ENCODE measurements at regions not wholly inside any gene's neighbourhood (a gene's known extent, or its start where the extent isn't known, plus 50 kb on each side); places are given as distances from the start of the nearest gene placed in this dataset.

GRCh38 chr3:177536873-177537272 lies 339.6 kb upstream of the TBL1XR1 start:
- no peak for DNase-seq (ENCODE audit: low spot score)

GRCh38 chr3:177537612-177538011 lies 340.3 kb upstream of the TBL1XR1 start:
- no peak for DNase-seq (ENCODE audit: low spot score)

- peak; percentile 87 for DNase-seq (ENCODE audit: low spot score)
These were observed 340.9 kb upstream of the TBL1XR1 start for GRCh38 chr3:177538048-177538749.

GRCh38 chr3:177538750-177539730 lies 341.8 kb upstream of the TBL1XR1 start:
- DNase-seq (ENCODE audit: low spot score): no peak

- no peak for DNase-seq (ENCODE audit: low spot score)
These were observed 344.3 kb upstream of the TBL1XR1 start for GRCh38 chr3:177541541-177541940.

- DNase-seq (ENCODE audit: low spot score): no peak
These were observed 348.7 kb upstream of the TBL1XR1 start for GRCh38 chr3:177545964-177546363.

GRCh38 chr3:177547711-177548350 lies 350.5 kb upstream of the TBL1XR1 start:
- DNase-seq (ENCODE audit: low spot score): no peak

- DNase-seq (ENCODE audit: low spot score): no peak
These were observed 353.4 kb upstream of the TBL1XR1 start for GRCh38 chr3:177550667-177551066.

GRCh38 chr3:177551431-177551836 lies 354.2 kb upstream of the TBL1XR1 start:
- DNase-seq (ENCODE audit: low spot score): no peak

GRCh38 chr3:177552051-177552450 lies 354.8 kb upstream of the TBL1XR1 start:
- DNase-seq (ENCODE audit: low spot score): no peak

GRCh38 chr3:177553012-177553411 lies 355.7 kb upstream of the TBL1XR1 start:
- peak; percentile 99 for DNase-seq (ENCODE audit: low spot score)

- DNase-seq (ENCODE audit: low spot score): no peak
These were observed 356.3 kb upstream of the TBL1XR1 start for GRCh38 chr3:177553579-177553978.

- DNase-seq (ENCODE audit: low spot score): no peak
These were observed 357.8 kb upstream of the TBL1XR1 start for GRCh38 chr3:177554895-177555759.

- no peak for DNase-seq (ENCODE audit: low spot score)
These were observed 360.3 kb upstream of the TBL1XR1 start for GRCh38 chr3:177557548-177557947.

- DNase-seq (ENCODE audit: low spot score): no peak
These were observed 364.1 kb upstream of the TBL1XR1 start for GRCh38 chr3:177561365-177561764.

- peak; percentile 73 for DNase-seq (ENCODE audit: low spot score)
These were observed 364.6 kb upstream of the TBL1XR1 start for GRCh38 chr3:177561769-177562392.

- no peak for DNase-seq (ENCODE audit: low spot score)
These were observed 366.0 kb upstream of the TBL1XR1 start for GRCh38 chr3:177563243-177563780.

GRCh38 chr3:177563792-177564191 lies 366.5 kb upstream of the TBL1XR1 start:
- DNase-seq (ENCODE audit: low spot score): no peak

- no peak for DNase-seq (ENCODE audit: low spot score)
These were observed 368.7 kb upstream of the TBL1XR1 start for GRCh38 chr3:177565981-177566380.

GRCh38 chr3:177567833-177568232 lies 370.6 kb upstream of the TBL1XR1 start:
- no peak for DNase-seq (ENCODE audit: low spot score)

- no peak for DNase-seq (ENCODE audit: low spot score)
These were observed 371.9 kb upstream of the TBL1XR1 start for GRCh38 chr3:177569193-177569592.

Measured in cerebellar cortex (tissue), 1 donor.